K562 (cell line): ENCODE measurements at regions not wholly inside any gene's neighbourhood (a gene's known extent, or its start where the extent isn't known, plus 50 kb on each side); places are given as distances from the start of the nearest gene placed in this dataset.
"Not testable (repeated sequence)": the region's sequence is repeated elsewhere in the genome, so short reads cannot be mapped to it uniquely, and the experiment has no call there.

ENCODE experiments used
- ATAC-seq: fragments of 200-7000 bp; cut with Tn5 transposase; 3 replicates; pipeline ENCODE4 v1.9.1; 2020; ENCODE audit warnings: moderate library complexity
- BruUV-seq: library from RNA; stranded (reverse); fragments of 400-500 nt; replicated peaks from 2 replicates; lab custom pipeline; 2021; lab: Mats Ljungman, UMichigan
- CTCF ChIA-PET: fragments of 300-600 bp; formaldehyde crosslinking; extraction: SDS; loops from one replicate; lab custom pipeline; 2021; ENCODE audit warnings: low intra/inter-chr PET ratio; lab: Yijun Ruan, JAX
- POLR2A ChIA-PET: fragments of 300-600, 350-650 bp; sonication (Branson Sonifier 250); formaldehyde crosslinking; extraction: SDS; loops from one replicate; lab custom pipeline; 2021; ENCODE audit warnings: antibody characterized with exemption, inconsistent platforms; lab: Yijun Ruan, JAX
- DNase-seq, 4 experiments: peaks; one replicate each; pipeline versions ENCODE4 v3.0.0 to v3.0.0-alpha.2; 2011 to 2018; ENCODE audit warnings: low spot score in 3 of 4, mixed read lengths in 3 of 4; ENCODE audit errors: extremely low read depth in 1 of 4
- FAIRE-seq: peaks from 2 replicates; lab custom pipeline; 2011; peaks lifted over from hg19 to GRCh38; lab: Jason Lieb, UNC
- H2AFZ ChIP-seq: 2 replicates; pipeline ENCODE4 v1.6.0; 2011; ENCODE audit warnings: low read depth, low read length, control low read depth, inconsistent platforms
- H3K27ac ChIP-seq: fragments of 200-600 bp; 3 replicates; pipeline ENCODE4 v1.8.0; 2011; ENCODE audit warnings: low read depth, mild to moderate bottlenecking, control low read depth, inconsistent platforms, low read length, moderate library complexity, mixed read lengths; ENCODE audit errors: extremely low read depth
- H3K27me3 ChIP-seq, 2 experiments: fragments of 300-600 bp in 1 of 2; 2 replicates in 1 of 2; 3 replicates in 1 of 2; pipeline versions ENCODE4 v1.6.0 to v1.8.0; 2011; ENCODE audit warnings: inconsistent platforms in 2 of 2, low read length in 2 of 2, mild to moderate bottlenecking in 1 of 2, mixed read lengths in 1 of 2, moderate library complexity in 1 of 2; ENCODE audit not compliant: control insufficient read depth in 2 of 2, insufficient read depth in 2 of 2
- H3K36me3 ChIP-seq: fragments of 300-600 bp; 3 replicates; pipeline ENCODE4 v1.8.0; 2011; ENCODE audit warnings: mild to moderate bottlenecking, low read length, inconsistent platforms; ENCODE audit not compliant: control insufficient read depth, insufficient read depth
- H3K4me1 ChIP-seq, 2 experiments: fragments of 200-600 bp in 1 of 2; replicated peaks in 1 of 2; 2 replicates in 1 of 2; 3 replicates in 1 of 2; pipeline versions ENCODE4 v1.5.1 to v1.8.0; 2011; ENCODE audit warnings: inconsistent platforms in 2 of 2, low read length in 2 of 2, mild to moderate bottlenecking in 1 of 2, mixed read lengths in 1 of 2, moderate library complexity in 1 of 2; ENCODE audit not compliant: control insufficient read depth in 2 of 2, insufficient read depth in 2 of 2
- H3K4me2 ChIP-seq: 2 replicates; pipeline ENCODE4 v1.6.1; 2011; ENCODE audit warnings: low read length, control low read depth, inconsistent platforms, mixed read lengths; ENCODE audit not compliant: insufficient read depth
- H3K4me3 ChIP-seq: fragments of 200-600 bp; sonication (generic), shearing (Covaris generic); 2 replicates; pipeline ENCODE4 v1.5.1; 2016; ENCODE audit warnings: control low read depth, inconsistent platforms
- H3K79me2 ChIP-seq: fragments of 200-600 bp; 3 replicates; pipeline ENCODE4 v1.8.0; 2011; ENCODE audit warnings: low read length, inconsistent platforms; ENCODE audit not compliant: control insufficient read depth, insufficient read depth
- H3K9ac ChIP-seq, 2 experiments: 2 replicates each; pipeline versions ENCODE4 v1.6.0 to v1.6.1; 2011; ENCODE audit warnings: low read depth in 2 of 2, low read length in 2 of 2, control low read depth in 1 of 2, inconsistent platforms in 1 of 2, mild to moderate bottlenecking in 1 of 2, mixed read lengths in 1 of 2; ENCODE audit not compliant: insufficient read depth in 1 of 2
- H3K9me1 ChIP-seq: one replicate; pipeline ENCODE4 v1.6.0; 2011; ENCODE audit warnings: inconsistent platforms, mild to moderate bottlenecking, low read length, moderate library complexity; ENCODE audit not compliant: control insufficient read depth, insufficient read depth
- H3K9me3 ChIP-seq: replicated peaks from 2 replicates; pipeline ENCODE4 v1.5.1; 2011; ENCODE audit warnings: low read depth, low read length, inconsistent platforms; ENCODE audit not compliant: control insufficient read depth, insufficient read depth
- H4K20me1 ChIP-seq: replicated peaks from 2 replicates; pipeline ENCODE4 v1.6.1; 2011; ENCODE audit warnings: low read length, inconsistent platforms, mixed read lengths; ENCODE audit not compliant: control insufficient read depth, insufficient read depth
- WGBS: fragments of 100-300 bp; shearing (Covaris generic); methylation state at CpG from one replicate; pipeline ENCODE4 v1.1.6; 2016; ENCODE audit warnings: low coverage, mixed read lengths; ENCODE audit not compliant: insufficient coverage; ENCODE audit errors: missing lambda C conversion rate; 5-methylcytosine and 5-hydroxymethylcytosine counted together
- in situ Hi-C: fragments of 300-500 bp; cut with MboI; formaldehyde crosslinking; loops from 4 replicates; pipeline ENCODE4 v1.15.0; 2018; ENCODE audit warnings: inconsistent platforms, mixed read lengths
- intact Hi-C: fragments of 100-400 bp; cut with micrococcal nuclease; formaldehyde crosslinking; loops from 2 replicates; pipeline ENCODE4 v1.14.2; 2022

DNA sequence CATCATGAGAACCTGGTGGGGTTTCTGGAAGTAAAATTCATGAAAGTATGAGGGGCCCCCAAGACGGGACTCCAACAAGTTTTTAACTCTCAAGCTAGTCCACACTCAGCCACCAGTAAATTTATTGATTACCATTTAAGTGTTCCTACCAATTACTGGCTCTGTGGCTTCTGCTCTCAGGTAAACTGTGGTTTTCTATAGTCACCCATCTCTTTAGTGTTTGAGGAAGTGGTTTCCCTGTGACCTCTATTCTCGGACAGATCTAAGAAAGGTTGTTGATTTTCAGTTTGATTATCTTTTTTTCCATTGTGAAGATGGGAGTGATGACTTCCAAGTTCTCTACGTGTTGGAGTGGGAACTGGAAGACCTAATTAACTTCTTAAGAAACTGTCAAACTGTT, 869.6 kb downstream of the CDY1 start:
- intact Hi-C loops, H3K9ac ChIP-seq, H3K4me2 ChIP-seq, H3K36me3 ChIP-seq, H3K4me1 ChIP-seq, H3K9me3 ChIP-seq, BruUV-seq, H3K27me3 ChIP-seq, H3K79me2 ChIP-seq, H3K27ac ChIP-seq, POLR2A ChIA-PET, DNase-seq, in situ Hi-C loops, H4K20me1 ChIP-seq, ATAC-seq, H2AFZ ChIP-seq, FAIRE-seq, CTCF ChIA-PET, H3K4me3 ChIP-seq, H3K9me1 ChIP-seq: not testable (repeated sequence)
- no CpG with 5 or more reads among the region's 3 CpGs for WGBS

DNA sequence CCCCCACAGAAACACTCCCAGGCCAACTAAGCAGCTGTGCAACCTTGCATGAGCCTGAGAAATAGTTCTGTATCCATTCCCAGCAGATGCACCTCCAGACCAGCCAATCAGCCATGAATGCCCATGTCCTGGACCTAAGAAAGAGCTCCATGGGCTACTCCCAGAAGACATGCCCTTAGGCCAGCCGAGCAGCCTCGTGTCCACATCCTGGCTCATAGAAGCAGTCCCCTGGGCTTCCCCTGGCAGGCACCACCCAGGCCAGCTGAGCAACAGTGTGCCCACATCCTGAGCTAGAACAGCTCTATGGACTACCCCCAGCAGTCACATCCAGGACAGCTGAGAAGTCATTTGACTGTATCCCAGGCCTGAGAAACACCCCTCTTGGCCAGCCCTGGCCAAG, 899.5 kb downstream of the CDY1 start:
- H3K4me3 ChIP-seq, H3K27ac ChIP-seq, CTCF ChIA-PET, intact Hi-C loops, H3K27me3 ChIP-seq, H3K9me3 ChIP-seq, H3K79me2 ChIP-seq, H2AFZ ChIP-seq, ATAC-seq, H3K4me1 ChIP-seq, in situ Hi-C loops, H3K4me2 ChIP-seq, H3K9me1 ChIP-seq, DNase-seq, H3K9ac ChIP-seq, POLR2A ChIA-PET, BruUV-seq, H4K20me1 ChIP-seq, FAIRE-seq, H3K36me3 ChIP-seq: not testable (repeated sequence)
- WGBS, result no CpG with 5 or more reads among the region's 2 CpGs
